Tongue (tissue), 1 donor: ENCODE measurements at regions not wholly inside any gene's neighbourhood (a gene's known extent, or its start where the extent isn't known, plus 50 kb on each side); places are given as distances from the start of the nearest gene placed in this dataset.

ENCODE experiments used
- DNase-seq: peaks from one replicate; pipeline ENCODE4 v3.0.0-alpha.2; 2015

DNA sequence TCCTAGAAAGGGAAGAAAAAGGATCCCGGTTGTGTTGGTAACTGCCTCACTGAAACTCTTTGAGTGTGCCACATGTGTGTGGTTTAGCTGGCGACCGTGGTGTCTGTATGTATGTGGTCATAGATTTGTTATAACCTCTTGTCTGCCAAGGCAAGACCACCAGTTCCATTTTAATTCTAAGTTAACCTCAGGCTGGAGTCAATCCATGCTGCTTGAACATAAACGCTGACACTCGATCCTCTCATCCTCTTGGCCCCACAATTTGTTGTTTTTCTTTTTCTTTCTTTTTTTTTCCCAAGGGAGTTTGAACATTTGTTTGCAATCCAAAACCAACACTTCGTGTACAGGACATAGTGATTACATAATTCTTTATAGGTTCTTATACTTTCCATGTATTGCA is 318.9 kb upstream of the JAG1 start:
- peak; percentile 76 for DNase-seq

DNA sequence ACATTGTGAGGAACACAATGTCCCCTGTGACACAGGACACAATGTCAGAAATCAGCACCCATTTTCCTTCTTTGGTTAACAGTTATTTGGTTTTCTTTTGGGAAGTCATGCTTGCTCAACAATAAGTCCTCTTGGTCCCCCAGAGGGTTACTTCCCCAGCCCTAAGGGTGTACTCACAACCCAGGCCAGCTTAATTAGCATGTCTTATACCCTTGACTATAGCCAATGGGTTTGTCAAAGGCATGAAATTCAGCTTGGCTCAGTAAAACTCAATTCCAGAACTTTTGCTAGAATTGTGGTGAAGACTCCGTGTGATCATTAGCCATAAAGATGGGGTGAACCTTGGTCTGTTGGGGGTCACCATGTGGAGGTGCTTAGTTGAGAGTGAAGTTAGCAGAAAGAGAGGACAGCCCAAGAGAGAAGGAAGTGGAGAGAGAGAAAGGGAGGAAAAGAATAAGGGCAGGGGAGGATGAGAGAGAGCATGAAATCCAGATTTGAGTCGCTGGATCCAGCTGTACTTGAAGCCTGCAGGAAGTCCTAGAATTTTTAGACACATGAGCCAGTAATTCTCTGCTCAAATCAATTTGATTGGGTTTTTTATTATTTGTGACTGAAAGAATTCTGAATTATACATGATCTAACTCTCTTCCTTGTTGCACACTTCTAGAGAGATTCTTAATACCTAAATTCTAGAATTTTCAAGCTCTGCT is 321.3 kb upstream of the JAG1 start:
- DNase-seq: peak; percentile 73

DNA sequence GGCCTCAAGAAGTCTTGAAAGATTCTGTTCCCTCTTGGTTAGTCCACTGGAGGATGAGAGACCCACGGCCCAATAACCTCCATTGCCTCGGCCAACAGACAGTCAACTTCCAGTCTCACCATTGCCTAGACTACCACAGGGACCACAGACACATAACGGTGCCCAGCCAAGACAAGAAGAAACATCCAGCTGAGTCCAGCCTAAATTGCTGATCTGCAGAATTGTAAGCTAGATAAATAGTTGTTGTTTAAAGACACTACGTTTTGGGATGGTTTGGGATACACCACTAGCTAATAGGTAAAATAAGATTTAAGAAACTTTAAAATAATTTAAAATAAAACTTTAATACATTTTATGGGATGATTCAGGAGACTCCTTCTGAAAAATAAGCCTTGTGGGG is 324.7 kb upstream of the JAG1 start:
- no peak for DNase-seq

DNA sequence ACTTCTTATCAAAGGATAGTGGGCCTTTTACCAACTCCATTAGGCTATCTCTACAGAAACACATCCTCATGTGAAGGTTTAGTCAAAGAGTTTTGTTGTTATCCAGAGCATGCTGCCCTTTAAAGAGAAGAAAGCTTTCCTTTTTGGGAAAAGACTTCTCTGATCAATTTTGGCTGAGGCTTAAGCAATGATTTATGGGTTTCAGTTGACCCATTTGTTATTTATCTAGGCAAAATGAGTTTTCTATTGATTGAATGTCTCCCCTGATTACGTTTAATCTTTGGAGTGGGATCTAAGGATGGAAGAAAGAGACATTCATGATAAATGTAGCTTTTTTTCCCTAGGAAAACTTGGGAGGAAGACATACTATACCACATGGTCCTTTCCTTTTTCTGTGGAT is 326.6 kb upstream of the JAG1 start:
- DNase-seq: no peak

DNA sequence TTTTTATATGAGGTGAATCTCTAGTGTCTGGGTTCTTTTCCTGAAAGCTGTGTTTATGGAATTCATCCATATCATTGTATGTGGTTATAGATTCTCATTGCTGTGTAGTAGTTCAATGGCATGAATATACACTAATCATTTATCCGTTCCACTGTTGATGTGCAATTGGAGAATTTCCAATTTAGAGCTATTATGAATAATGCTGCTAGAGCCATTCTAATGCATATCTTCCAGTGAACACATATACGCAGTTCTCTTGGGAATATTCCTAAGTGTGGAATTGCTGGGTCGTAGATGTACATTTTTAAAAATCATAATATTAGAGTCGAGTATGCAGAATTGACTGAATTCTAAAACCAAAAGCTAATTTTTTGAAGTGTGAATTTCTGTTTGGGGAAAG is 327.5 kb upstream of the JAG1 start:
- no peak for DNase-seq

DNA sequence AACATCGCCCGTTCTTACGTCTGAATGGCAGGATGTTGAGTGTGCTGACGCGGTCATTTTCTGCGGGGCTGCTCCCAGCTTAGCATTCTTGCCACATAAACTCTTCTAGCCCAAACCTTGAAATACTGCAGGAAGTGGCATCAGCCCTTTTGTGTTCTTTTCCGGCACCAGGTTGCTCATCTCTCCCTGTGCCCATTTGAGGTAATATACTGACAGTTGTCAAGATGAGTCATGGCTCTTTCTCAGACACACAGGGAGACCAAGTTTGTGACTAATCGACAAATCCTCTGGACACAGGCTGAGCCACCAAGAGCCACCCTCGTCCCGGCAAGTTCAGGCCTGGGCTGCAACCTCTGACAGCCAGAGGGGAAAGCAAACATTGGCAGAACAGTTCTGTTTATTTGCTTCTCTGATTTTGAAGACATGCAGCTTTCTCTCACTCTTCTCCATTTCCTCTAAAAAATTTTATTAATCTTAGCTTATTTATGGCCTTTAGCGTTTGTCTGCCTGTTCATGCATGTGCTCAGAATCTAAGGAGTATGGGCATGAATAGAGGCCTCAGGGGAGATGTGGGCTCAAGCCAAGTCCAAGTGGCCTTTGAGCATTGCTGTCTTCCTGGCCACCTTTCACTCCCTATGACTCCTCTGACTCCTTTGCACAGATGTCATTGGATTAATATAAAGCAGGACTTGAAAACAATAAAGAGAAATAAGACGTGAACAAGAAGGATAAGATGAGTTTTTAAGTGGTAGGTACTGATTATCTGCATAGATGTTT is 328.2 kb upstream of the JAG1 start:
- no peak for DNase-seq

DNA sequence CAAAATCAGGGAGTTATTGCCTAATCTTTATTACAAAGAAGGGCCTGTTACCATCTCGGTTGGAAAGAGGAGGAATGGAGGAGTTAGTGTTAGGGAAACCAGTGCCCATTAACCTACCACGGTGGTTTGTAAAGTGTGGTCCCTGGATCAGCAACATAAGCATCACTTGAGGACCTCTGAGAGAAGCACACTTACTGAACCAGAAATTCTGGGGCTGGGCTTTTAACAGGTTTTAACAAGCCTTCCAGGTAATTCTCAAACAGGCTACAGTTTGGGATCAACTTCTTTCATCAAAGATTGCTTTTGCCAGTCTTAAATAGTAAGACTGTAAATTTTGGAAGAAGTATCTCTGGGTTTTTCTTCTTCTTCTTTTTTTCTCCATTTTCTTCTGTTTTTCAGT is 329.5 kb upstream of the JAG1 start:
- no peak for DNase-seq

DNA sequence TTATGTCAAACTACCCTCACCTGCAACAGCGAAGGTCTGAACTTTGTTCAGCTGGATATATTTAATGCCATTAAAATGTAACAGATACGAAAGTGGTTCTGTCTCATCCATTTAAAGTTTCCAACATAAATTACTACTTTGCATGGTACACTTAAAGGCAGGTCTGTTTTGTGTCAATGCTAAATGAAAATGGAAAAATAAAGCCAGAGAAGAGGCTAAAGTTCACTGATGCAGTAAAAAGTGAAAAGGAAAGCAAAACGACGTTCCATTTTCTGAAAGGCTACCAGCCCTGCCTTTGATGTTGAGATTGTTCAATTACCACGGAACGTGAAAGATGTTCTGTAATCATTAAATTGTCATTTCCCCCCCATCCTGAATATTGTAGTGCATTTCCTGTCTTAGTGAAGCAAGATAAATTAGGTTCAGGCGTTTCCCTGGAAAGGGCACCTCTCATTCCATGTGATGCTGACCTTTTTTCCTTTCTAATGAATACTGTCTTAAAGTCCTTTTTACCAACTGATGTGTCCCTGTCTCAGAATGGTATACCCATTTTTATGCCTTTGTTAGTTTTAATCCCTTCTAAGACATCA is 334.7 kb upstream of the JAG1 start:
- DNase-seq: no peak

DNA sequence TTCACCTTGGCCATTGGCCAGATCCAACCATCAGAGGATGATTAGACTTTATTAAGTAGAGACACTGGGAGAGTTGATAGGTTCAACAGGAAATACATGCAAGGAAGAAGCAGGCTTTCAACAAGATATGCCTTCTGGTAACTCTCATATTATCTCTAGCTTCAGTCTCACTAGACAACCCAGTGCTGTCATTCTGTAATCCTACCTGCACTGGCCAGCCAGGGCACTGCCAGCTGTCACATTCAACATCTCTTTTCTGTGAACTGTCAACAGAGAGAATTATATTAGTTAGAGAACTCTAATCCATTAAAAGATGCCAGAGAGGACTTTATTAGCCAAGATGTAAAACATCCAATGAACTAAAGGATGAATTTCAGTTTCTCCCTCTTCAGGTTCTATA is 337.9 kb upstream of the JAG1 start:
- no peak for DNase-seq

DNA sequence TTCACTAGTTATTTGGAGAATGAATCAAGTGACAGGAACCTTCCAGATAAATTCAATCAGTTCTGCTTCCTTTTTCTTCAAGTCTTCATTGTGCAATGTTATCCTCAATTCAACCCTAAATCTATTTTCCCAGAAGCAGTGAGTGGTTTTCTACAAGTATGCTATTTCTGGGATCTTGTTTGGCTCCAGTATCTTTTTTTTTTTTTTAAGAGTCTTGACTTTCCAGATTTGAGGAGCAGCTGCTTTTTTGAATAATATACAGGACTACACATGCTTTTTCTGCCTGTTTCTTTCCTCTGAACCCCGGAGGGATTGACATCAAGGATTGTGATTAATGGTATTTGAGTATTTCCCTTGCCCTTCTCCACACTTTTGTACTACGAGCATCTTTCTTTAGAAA is 339.2 kb upstream of the JAG1 start:
- peak; percentile 30 for DNase-seq

DNA sequence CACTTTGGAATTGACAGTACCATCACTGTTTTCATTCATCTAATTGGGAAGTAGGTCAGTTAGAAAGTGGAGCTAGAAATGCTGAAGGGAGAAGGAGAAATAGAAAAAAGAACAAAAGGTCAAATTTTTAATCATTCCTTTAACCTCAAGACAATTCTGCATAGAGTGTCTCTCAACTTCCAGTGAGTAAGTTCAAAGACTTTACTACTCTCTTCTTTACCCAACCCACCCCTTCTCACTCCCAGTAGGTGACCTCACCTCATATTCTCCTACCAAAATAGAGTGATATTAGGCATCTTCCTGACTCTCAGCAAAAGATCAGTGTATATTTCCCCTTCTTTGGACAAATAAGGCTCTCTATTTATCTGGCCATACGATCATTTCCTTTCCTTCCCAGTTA is 340.0 kb upstream of the JAG1 start:
- no peak for DNase-seq

DNA sequence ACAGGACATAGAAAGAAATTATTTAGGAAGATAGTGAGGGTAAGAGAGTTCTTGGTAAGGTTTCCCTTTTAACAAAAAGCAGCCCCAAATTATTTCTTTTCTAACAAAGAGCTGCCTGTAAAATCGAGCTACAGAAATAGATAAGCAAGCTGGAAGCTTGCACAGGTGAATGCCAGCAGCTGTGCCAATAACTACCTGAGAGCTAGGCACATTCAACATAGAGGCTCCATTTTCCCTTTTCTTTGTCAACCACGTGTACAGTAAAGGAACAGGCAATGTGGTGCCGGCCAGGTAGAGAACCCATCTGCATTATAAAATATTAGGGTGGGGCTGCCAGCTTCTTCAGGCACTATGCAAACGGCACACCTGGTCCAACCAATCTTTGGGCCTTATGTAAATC is 341.6 kb upstream of the JAG1 start:
- DNase-seq: no peak

DNA sequence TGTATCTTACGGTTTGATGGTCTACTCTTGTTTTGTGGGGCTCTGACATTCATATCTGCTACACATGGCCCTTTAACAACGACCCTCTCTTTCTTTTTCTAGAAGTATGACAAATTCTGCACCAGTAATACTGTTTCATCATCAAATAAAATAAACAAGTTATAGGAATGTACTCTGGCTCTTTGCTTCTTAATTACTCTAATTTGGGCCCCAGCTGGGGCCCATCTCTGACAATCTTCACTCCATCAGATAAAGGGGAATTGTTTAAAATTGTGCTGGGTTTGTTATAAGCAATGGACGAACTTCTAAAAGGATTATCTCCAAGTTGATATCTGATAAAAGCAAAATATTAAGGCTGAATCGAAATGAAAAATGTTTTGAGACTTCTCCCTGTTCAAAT is 343.6 kb upstream of the JAG1 start:
- no peak for DNase-seq

DNA sequence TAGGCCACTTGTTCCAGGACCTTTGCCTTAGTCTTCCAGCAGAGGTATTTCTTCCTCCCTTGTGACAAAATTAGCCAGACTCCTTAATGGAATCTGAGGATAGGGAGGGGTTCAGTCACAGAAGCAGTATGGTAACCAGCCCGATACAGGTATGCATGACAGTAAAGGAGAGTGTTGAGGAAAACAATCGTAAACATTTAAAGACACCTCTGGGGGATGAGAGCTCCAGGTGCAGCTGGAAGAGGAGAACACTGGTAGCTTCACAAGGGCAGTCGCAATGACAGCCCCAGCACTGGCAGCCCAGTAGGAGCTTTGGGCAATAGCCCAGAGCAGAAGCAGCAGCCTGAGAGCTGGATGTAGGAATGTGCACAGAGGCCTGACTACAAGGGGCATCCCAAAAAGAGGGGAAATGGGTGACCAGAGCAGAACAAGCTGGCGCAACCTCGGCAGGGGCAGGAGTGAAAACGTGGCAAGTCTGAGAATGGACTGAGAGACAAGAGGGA is 344.9 kb upstream of the JAG1 start:
- DNase-seq: no peak

DNA sequence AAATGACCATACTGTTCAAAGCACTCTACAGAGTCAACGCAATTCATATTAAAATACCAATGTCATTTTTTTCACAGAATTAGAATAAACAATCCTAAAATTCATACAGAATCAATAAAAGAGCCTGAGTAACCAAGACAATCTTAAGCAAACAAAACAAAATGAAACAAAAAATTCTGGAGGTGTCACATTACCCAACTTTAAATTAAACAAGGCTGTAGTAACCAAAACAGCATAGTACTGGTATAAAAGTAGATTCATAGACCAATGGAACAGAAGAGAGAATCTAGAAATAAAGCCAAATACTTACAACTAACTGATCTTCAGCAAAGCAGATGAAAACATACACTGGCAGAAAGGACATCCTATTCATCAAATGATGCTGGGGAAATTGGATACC is 346.9 kb upstream of the JAG1 start:
- DNase-seq: no peak

DNA sequence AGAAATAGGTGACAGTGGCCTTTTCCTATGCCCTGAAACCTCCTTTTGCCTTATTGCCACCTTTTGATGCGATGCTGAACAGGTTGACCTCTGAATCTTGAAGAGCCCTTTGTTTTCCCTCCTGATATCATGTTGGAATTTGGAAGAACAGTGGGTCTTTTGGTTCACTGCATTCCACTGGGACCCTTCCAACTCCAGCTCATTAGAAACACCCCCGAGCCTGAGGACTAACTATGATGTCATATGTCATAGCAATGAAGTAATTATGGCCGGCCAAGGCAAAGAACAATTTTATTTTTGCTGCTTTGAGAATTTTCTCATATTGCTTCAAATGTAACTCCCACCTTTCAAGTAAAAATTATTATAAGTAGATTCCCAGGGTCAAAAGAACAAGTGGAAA is 353.4 kb upstream of the JAG1 start:
- DNase-seq: no peak

DNA sequence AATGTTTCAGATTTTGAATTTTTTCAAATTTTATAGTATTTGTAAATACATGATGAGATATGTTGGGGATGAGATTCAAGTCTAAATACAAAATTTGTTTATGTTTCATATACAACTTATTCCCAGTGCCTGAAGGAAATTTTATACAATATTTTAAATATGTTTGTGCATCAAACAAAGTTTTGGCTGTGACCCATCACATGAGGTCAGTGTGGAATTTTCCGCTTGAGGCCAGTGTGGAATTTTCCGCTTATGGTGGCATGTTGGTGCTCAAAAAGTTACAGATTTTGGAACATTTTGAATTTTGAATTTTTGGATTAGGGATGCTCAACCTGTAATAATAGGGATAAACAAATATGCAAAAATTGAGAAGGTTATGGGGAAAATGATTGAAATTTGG is 356.6 kb upstream of the JAG1 start:
- DNase-seq: no peak

DNA sequence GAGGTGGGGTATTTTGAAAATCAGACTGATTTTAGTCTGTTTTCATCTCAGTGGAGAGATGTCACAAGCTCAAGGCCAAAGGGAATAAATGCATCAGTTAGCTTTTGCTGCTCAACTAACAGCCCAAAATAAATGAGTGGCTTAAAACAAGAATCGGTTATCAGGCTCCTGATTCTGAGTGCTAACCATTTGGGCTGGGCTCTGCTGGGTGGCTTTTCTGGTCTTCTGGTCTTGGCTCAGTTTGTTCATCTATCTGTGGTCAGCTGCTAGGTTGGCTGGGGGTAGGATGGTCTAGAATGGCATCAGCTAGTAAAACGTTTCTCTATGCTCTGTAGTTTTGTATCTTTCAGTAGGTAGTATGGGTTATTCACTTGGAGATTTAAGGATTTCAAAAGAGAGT is 357.5 kb upstream of the JAG1 start:
- DNase-seq: no peak

DNA sequence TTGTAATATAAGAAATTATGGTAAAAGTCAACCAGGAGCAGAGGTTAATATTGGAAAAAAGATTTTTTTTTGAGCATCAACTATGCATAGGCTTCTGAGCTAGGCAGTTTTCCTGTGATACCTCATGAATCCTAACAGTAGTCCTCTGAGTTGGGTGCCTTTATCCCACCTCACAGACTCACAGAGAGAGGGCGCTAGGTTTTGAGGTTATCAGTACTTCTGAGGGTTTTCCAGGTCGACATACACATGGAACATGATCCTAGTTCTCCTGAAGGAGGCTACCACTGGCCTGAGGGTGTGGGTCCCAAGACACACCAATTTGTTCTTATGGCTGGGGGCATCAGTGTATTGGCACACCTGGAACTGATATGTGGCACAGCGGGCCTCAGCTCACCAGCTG is 358.8 kb upstream of the JAG1 start:
- DNase-seq: no peak

DNA sequence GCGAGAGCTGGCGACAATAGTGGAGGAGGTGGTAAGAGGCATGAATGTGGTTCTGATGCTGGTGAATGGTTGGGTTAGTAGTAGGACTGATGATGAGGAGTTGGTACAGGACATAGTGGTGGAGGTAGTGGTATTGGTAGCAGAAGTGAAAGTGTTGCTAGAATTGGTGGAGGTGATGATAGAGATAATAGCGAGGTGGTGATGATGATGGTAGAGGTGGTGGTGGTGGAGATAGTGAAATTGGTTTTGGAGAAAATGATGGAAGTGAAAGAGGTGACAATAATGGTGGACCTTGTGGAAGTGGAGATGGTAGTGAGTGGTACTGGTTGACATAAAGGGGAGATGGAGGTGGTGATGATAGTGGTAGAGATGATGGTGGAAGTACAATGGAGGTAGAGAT is 360.2 kb upstream of the JAG1 start:
- DNase-seq: no peak

DNA sequence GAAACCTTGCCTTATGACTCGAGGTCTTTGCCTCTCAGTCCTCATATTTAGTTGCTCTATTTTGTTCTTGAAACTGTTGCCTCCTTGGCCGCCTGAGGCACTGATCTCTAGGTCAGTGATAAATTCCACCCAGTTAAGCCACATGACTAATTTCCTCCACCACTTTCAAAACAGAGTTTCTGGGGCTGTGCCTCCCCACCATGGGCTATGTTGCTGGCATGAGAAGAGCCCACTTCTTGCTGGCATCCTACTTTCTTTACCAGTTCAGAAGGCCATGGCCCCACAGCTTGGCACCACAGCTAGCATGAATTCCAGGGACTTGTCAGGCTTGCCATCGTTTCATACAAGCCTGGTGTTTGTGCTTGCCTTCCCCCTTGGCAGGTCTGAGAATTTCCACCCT is 361.4 kb upstream of the JAG1 start:
- DNase-seq: no peak

DNA sequence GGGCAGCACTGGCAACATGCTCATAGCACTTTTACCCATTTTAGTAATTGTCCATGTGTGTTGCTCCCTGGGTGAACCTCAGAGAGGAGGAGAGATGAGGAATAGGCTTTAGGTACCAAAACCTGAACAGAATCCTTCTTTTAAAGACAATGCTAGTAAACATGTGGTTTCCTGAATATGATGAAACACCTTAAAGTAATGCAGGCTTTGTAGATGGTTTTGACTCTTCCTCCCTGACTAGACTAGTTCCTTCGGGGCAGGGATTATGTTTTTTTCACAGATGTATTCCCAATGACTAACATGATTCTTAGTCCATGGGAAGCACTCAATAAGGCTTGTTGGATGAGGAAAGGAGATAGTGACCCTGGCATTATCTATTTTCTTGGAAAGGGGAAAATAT is 367.6 kb upstream of the JAG1 start:
- DNase-seq: no peak

DNA sequence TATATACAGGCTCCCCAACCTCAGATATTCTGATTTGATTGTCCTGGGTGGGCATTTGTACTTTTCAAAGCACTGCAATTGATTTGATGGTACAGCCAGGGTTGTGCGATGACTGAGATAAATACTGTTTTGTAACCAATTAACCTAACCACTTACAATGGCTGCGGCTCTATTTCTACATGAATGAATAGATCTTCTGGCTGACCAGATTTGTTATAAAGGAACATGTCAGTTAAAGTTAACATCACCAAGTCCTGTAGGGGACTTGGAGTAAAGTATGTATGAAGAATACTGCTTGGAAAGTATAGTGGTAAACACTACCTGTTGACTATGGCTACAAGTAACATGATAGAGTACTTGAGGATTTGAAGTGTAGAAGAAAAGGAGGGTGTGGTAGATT is 369.2 kb upstream of the JAG1 start:
- DNase-seq: no peak

DNA sequence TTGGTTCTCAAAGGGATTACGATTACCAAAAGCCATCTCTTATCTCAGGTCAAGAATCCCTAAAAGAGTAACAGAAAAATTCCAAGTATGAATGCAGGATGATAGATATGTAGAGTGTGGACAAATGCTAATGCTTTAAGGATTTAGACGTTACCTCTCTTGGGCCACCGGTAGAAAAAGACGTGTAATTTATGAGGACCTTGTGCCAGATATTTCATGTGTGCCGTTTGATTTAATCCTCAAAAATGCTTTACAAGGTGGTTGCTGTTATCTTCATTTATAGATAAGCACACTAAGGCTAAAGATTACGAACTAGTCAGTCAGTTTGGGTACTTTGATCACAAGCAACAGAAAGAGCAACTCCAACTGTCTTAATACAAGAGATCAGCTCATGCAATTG is 370.8 kb upstream of the JAG1 start:
- DNase-seq: no peak
